GM12801 (cell line): ENCODE measurements at regions not wholly inside any gene's neighbourhood (a gene's known extent, or its start where the extent isn't known, plus 50 kb on each side); places are given as distances from the start of the nearest gene placed in this dataset.

Experiments used
- TF ChIP-seq, protein P1 (sequence below): IDR thresholded peaks from one replicate; pipeline ENCODE4 v1.5.1; 2011; ENCODE audit warnings: control low read depth; ENCODE audit not compliant: insufficient read length; ENCODE audit errors: extremely low read depth

DNA sequence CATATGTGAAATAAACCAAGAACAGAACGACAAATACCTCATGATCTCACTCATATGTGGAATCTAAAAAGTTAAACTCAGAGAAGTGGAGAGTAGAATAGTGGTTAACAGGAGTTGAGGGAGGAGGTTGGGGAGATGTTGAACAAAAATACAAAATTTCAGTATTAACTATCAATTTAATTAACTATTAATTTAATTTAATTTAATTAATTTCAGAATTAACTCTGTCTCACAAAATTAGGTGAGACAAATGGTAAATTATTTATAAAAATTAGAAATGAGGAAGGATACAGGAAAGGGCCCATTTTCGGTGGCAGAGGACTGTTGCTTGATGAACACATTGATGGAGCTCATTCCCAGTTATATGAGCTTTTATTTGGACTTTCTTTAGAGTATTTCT is 166.0 kb upstream of the FAM83B start:
- TF ChIP-seq, protein P1, sequence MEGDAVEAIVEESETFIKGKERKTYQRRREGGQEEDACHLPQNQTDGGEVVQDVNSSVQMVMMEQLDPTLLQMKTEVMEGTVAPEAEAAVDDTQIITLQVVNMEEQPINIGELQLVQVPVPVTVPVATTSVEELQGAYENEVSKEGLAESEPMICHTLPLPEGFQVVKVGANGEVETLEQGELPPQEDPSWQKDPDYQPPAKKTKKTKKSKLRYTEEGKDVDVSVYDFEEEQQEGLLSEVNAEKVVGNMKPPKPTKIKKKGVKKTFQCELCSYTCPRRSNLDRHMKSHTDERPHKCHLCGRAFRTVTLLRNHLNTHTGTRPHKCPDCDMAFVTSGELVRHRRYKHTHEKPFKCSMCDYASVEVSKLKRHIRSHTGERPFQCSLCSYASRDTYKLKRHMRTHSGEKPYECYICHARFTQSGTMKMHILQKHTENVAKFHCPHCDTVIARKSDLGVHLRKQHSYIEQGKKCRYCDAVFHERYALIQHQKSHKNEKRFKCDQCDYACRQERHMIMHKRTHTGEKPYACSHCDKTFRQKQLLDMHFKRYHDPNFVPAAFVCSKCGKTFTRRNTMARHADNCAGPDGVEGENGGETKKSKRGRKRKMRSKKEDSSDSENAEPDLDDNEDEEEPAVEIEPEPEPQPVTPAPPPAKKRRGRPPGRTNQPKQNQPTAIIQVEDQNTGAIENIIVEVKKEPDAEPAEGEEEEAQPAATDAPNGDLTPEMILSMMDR, result no peak

DNA sequence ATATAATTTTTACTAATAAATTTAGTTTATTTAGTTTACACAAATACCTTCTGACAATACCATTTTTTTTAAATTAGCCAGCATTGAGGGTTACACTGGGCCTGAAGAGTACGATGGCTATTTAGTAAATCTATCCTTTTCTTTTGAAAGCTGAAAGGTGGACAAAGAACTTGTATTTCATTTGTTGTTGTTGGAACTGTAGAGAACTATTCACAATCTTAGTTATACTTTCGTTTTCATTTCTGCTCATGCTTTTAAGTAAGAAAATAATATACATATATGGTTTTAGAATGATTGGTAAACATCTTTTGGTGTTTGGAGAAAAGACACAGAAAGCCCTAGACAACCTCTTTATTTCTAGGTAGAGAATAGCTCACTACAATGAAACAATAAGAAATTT is 165.3 kb upstream of the FAM83B start:
- TF ChIP-seq, protein P1, result no peak

DNA sequence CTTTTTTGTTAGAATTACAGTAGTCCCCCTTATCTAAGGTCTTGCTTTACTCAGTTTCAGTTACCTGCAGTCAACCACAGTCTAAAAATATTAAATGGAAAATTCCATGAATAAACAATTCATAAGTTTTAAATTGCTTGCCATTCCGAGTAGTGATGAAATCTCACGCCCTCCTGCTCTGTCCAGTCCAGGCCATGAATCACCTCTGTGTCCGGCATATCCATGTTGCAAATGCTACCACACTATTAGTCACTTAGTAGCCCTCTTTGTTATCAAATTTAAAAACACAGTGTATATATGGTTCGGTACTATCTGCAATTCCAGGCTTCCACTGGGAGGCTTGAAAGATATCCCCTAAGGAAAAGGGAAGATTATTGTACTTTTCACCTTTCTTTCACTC is 164.6 kb upstream of the FAM83B start:
- TF ChIP-seq, protein P1, result no peak

DNA sequence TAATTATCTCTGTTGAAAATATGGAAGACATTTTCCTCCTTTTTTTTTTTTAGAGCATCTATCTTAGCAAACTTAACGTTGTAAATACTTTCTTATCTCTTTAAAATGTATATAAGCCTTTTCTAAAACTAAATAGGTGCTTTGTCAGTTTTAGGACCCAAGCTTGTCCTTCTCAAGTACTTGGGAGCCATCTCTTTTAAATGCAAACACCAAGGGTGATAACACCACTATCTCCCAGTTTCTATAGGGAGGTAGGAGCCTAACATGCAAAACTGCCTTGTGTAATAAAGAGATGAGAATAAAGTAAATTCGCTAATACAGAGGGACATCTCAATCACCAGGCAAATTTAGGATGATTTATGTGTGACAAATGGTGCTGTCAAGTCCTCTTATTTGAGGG is 157.0 kb upstream of the FAM83B start:
- TF ChIP-seq, protein P1, result no peak

- TF ChIP-seq, protein P1, result no peak
Observed at GRCh38 chr6:54690596-54690995, 156.0 kb upstream of the FAM83B start.

DNA sequence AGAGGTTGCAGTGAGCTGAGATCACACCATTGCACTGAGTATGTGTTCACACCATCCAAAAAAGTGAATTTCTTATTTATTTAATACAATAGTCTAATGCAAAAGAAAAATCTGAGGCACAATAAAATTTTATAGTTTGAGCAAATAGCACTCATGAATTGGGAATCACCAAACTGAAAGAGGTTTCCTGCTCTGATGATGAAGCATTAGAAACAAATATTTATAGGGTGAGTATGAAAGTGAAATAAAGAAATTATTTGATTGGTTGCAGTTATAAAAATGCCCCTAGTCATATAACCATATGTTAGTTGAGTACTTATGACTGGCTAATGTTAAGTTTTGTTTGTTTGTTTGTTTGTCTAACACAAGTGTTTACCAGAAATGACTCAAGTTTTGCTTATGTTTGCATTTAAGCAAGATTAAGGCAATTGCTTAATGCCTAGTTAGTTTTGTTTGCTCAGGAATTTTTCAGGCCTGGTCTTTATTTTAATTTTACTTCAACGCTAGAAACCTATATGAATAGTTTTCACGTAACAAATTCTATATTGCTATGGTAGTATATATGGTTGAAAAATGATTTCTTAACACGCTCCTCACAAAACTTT is 151.5 kb upstream of the FAM83B start:
- TF ChIP-seq, protein P1, result no peak

- TF ChIP-seq, protein P1, result no peak
Observed at GRCh38 chr6:54695815-54696214, 150.8 kb upstream of the FAM83B start.
